Endothelial cell of umbilical vein (primary cell): ENCODE measurements at regions not wholly inside any gene's neighbourhood (a gene's known extent, or its start where the extent isn't known, plus 50 kb on each side); places are given as distances from the start of the nearest gene placed in this dataset.

Experiments used
- BruUV-seq: library from RNA; stranded (reverse); fragments of 400-500 nt; replicated peaks from 2 replicates; lab custom pipeline; 2021; lab: Mats Ljungman, UMichigan
- CTCF ChIA-PET: fragments of 300-600, 350-600 bp; sonication (Branson Sonifier 250); formaldehyde crosslinking; loops from one replicate; lab custom pipeline; 2021; ENCODE audit warnings: antibody characterized with exemption, inconsistent platforms; lab: Charles Lee
- POLR2A ChIA-PET: fragments of 300-600, 350-600 bp; sonication (Branson Sonifier 250); formaldehyde crosslinking; loops from one replicate; lab custom pipeline; 2021; ENCODE audit warnings: antibody characterized with exemption, inconsistent platforms; lab: Charles Lee
- DNase-seq: peaks from one replicate; pipeline ENCODE4 v3.0.0-alpha.2; 2011; ENCODE audit warnings: low read depth, low spot score
- FAIRE-seq: peaks from 2 replicates; lab custom pipeline; 2011; peaks lifted over from hg19 to GRCh38; lab: Jason Lieb, UNC
- H2AFZ ChIP-seq: 2 replicates; pipeline ENCODE4 v1.6.0; 2012; ENCODE audit warnings: low read depth, low read length, control low read depth, inconsistent platforms
- H3K27ac ChIP-seq: 2 replicates; pipeline ENCODE4 v1.5.1; 2011; ENCODE audit warnings: low read depth, mild to moderate bottlenecking, control low read depth, low read length, moderate library complexity; ENCODE audit not compliant: insufficient read depth
- H3K27me3 ChIP-seq, 2 experiments: 2 replicates each; pipeline versions ENCODE4 v1.6.0 to v1.6.1; 2011; ENCODE audit warnings: low read length in 2 of 2, mixed read lengths in 1 of 2; ENCODE audit not compliant: control insufficient read depth in 2 of 2, insufficient read depth in 2 of 2
- H3K36me3 ChIP-seq, 2 experiments: 2 replicates in 1 of 2; 3 replicates in 1 of 2; pipeline ENCODE4 v1.5.1; 2011; ENCODE audit warnings: low read length in 2 of 2, mild to moderate bottlenecking in 1 of 2, moderate library complexity in 1 of 2; ENCODE audit not compliant: control insufficient read depth in 2 of 2, insufficient read depth in 2 of 2; ENCODE audit errors: extremely low read depth in 1 of 2
- H3K4me1 ChIP-seq: 3 replicates; pipeline ENCODE4 v1.5.1; 2011; ENCODE audit warnings: mild to moderate bottlenecking, low read length; ENCODE audit not compliant: control insufficient read depth, insufficient read depth; ENCODE audit errors: extremely low read depth
- H3K4me2 ChIP-seq: 2 replicates; pipeline ENCODE4 v1.6.1; 2011; ENCODE audit warnings: low read length, control low read depth, mixed read lengths; ENCODE audit not compliant: insufficient read depth
- H3K4me3 ChIP-seq, 3 experiments: fragments of 200-600 bp in 1 of 3; sonication (generic), shearing (Covaris generic) in 1 of 3; replicated peaks in 1 of 3; 2 replicates each; pipeline ENCODE4 v1.5.1; 2011 to 2016; ENCODE audit warnings: control low read depth in 3 of 3, low read length in 3 of 3, mild to moderate bottlenecking in 2 of 3, inconsistent platforms in 1 of 3, low read depth in 1 of 3, moderate library complexity in 1 of 3; ENCODE audit not compliant: insufficient read depth in 1 of 3
- H3K79me2 ChIP-seq: 2 replicates; pipeline ENCODE4 v1.6.0; 2012; ENCODE audit warnings: low read length, inconsistent platforms; ENCODE audit not compliant: control insufficient read depth, insufficient read depth
- H3K9ac ChIP-seq: replicated peaks from 2 replicates; pipeline ENCODE3; 2011; ENCODE audit warnings: low read length, control low read depth; ENCODE audit not compliant: insufficient read depth; ENCODE audit errors: extremely low read depth
- H3K9me1 ChIP-seq: replicated peaks from 3 replicates; pipeline ENCODE4 v1.6.0; 2011; ENCODE audit warnings: mild to moderate bottlenecking, low read length; ENCODE audit not compliant: control insufficient read depth, insufficient read depth; ENCODE audit errors: extremely low read depth
- H3K9me3 ChIP-seq: replicated peaks from 2 replicates; pipeline ENCODE4 v1.5.1; 2012; ENCODE audit warnings: low read length, inconsistent platforms; ENCODE audit not compliant: control insufficient read depth, insufficient read depth
- H4K20me1 ChIP-seq: replicated peaks from 2 replicates; pipeline ENCODE3; 2011; ENCODE audit warnings: mild to moderate bottlenecking, low read length; ENCODE audit not compliant: control insufficient read depth, insufficient read depth; ENCODE audit errors: extremely low read depth
- CTCF ChIP-seq, 2 donors: IDR thresholded peaks; 1 replicate in 1 of 2; 2 replicates in 1 of 2; pipeline ENCODE4 v1.5.1; 2011; ENCODE audit warnings: low read length in 2 of 2, mild to moderate bottlenecking in 2 of 2, moderate library complexity in 2 of 2, control low read depth in 1 of 2, inconsistent platforms in 1 of 2, low read depth in 1 of 2; ENCODE audit not compliant: insufficient read depth in 1 of 2; ENCODE audit errors: extremely low read depth in 1 of 2
- EZH2 ChIP-seq: IDR thresholded peaks from 2 replicates; pipeline ENCODE4 v1.6.1; 2012; ENCODE audit warnings: borderline replicate concordance, low read depth, mild to moderate bottlenecking, moderate library complexity, low read length, inconsistent platforms; ENCODE audit not compliant: severe bottlenecking
- FOS ChIP-seq: IDR thresholded peaks from 2 replicates; pipeline ENCODE4 v1.6.1; 2011; ENCODE audit warnings: mild to moderate bottlenecking, low read length, moderate library complexity, borderline replicate concordance; ENCODE audit not compliant: insufficient read depth
- GATA2 ChIP-seq: IDR thresholded peaks from 2 replicates; pipeline ENCODE4 v1.7.0; 2011; ENCODE audit warnings: low read depth, mild to moderate bottlenecking, moderate library complexity, mixed read lengths, low read length; ENCODE audit not compliant: insufficient read length, insufficient read depth
- JUN ChIP-seq: IDR thresholded peaks from 2 replicates; pipeline ENCODE4 v1.6.1; 2011; ENCODE audit warnings: borderline replicate concordance, low read depth; ENCODE audit not compliant: insufficient read length, insufficient read depth
- MYC ChIP-seq: IDR thresholded peaks from one replicate; pipeline ENCODE4 v1.6.1; 2011; ENCODE audit warnings: mild to moderate bottlenecking, low read depth, low read length
- POLR2A ChIP-seq: IDR thresholded peaks from 2 replicates; pipeline ENCODE4 v1.6.1; 2012; ENCODE audit warnings: low read depth, mild to moderate bottlenecking, control low read depth, low read length
- dilution Hi-C: fragments of 300-500 bp; cut with MboI; formaldehyde crosslinking; loops from one replicate; pipeline ENCODE4 v1.15.0; 2019; ENCODE audit warnings: low sequenced_read_pairs; ENCODE audit not compliant: extremely low pct_ligation_motif_present
- intact Hi-C: fragments of 100-400 bp; cut with micrococcal nuclease; formaldehyde crosslinking; loops from one replicate; pipeline ENCODE4 v1.10.0; 2022

DNA sequence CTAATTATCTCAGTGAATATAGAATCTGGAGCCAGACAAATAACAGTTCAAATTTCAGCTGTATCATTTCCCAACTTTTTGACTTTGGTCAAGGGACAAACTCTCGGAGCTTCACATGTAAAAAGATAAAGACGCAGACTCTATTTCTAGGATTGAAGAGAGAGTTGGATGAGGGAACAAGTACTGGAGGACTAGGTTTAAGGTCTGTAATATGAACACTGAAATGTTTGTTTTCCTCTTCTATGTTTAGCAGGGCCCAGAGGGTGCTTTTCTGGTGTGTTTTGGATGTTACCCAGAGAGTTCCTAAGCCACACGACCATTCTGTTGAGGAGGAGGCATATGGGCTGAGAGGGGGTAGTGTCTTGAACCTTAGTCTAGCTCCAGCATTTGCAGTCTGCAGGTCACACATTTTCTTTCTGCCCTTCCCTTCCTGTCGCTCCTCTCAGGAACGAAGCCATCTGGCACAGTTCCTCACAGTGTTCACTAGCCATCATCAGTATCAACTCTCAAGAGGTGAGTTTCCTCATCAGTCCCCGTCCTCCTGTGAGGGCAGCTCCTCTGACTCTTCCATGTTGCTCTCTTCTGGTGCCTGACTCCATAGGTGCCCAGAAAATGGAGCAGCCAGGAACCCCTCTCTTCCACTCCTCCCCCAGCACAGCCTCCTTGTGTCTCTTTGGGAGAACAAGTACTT, 250.1 kb downstream of the SQOR start:
- dilution Hi-C loops = no loop called here

DNA sequence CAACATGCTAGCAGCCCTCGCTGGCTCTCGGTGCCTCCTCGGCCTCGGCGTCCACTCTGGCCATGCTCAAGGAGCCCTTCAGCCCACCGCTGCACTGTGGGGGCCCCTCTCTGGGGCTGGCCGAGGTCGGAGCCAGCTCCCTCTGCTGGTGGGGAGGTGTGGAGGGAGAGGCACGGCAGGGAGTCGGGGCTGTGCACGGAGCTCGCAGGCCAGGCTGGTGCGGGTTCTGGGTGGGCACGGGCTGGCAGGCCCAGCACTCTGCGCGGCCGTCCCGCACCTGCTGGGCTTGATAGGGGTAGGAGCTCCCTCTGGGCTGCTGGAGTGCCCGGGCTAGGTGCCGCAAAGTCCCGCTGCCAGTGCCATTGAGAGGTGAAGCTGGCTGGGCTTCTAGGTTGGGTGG, 251.0 kb downstream of the SQOR start:
- no peak overlapping the region for H3K4me3 ChIP-seq
- BruUV-seq = no TSS peak
- no peak overlapping the region for H3K4me2 ChIP-seq
- dilution Hi-C loops = no loop called here
- intact Hi-C loops = no loop called here
- DNase-seq (no peak), FAIRE-seq (no peak)
- no peak overlapping the region for H3K9ac ChIP-seq
- no peaks in the 10 kb centered on the region for H3K36me3 ChIP-seq
- no peaks in the 10 kb centered on the region for H3K9me1 ChIP-seq
- no peaks in the 10 kb centered on the region for H4K20me1 ChIP-seq
- H3K9me3 ChIP-seq = no peaks in the 10 kb centered on the region
- POLR2A ChIA-PET = no interaction called here
- no peaks in the 10 kb centered on the region for H3K4me1 ChIP-seq
- no peak overlapping the region for H2AFZ ChIP-seq
- H3K79me2 ChIP-seq = no peaks in the 10 kb centered on the region
- TF ChIP-seq POLR2A (no peak), GATA2 (no peak), EZH2 (no peak), JUN (no peak), CTCF (IDR thresholded peaks at IDR 0.05; ENCODE audit: extremely low read depth in 1 of 2, insufficient read depth in 1 of 2, low read depth in 1 of 2, low read length in 2 of 2) (no peak)
- CTCF ChIA-PET = interaction anchor here (0.8 kb wide), 1 partner anchor 10 kb away, joined by 3 read pairs; no protein-coding TSS in a partner anchor
- H3K27me3 ChIP-seq = no peaks in the 10 kb centered on the region
- no peak overlapping the region for H3K27ac ChIP-seq

More for the DNA sequence above, 250.1 kb downstream of the SQOR start:
- CTCF ChIA-PET = no interaction called here
- peak; percentile 24 for FAIRE-seq
- Histone ChIP-seq H3K4me1 (no peaks in the 10 kb centered on the region), H3K4me2 (no peak overlapping the region), H3K9ac (no peak overlapping the region), H3K9me1 (no peaks in the 10 kb centered on the region), H3K36me3 (no peaks in the 10 kb centered on the region), H3K4me3 (no peak overlapping the region), H2AFZ (no peak overlapping the region), H3K27me3 (no peaks in the 10 kb centered on the region), H3K79me2 (no peaks in the 10 kb centered on the region), H4K20me1 (no peaks in the 10 kb centered on the region), H3K9me3 (no peaks in the 10 kb centered on the region), H3K27ac (no peak overlapping the region)
- BruUV-seq = no TSS peak
- TF ChIP-seq FOS = no peak
- TF ChIP-seq MYC = no peak
- no peak for TF ChIP-seq EZH2
- TF ChIP-seq GATA2 = no peak
- intact Hi-C loops = no loop called here
- POLR2A ChIA-PET = no interaction called here
- no peak for DNase-seq
